ENCODE measurements at regions not wholly inside any gene's neighbourhood (a gene's known extent, or its start where the extent isn't known, plus 50 kb on each side); places are given as distances from the start of the nearest gene placed in this dataset.

DNA sequence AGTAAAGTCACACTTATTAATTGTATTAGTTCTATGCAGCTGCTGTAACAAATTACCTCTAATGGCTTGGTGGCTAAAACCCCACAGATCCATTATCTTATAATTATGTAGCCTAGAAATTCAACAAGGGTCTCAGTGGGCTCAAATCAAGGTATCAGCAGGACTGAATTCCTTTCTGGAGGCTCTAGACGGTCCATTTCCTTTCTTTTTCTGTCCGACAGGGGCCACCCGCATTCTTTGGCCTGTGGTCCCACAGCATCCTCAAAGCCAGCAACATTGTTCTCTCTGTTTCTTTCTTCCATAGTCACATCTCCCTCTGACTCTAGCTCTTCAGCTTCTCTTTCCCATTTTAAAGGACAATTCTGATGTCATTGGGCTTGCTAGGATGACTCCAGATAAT, 276.3 kb upstream of the ZNF717 start (continued):
- TF ChIP-seq, protein P1, sequence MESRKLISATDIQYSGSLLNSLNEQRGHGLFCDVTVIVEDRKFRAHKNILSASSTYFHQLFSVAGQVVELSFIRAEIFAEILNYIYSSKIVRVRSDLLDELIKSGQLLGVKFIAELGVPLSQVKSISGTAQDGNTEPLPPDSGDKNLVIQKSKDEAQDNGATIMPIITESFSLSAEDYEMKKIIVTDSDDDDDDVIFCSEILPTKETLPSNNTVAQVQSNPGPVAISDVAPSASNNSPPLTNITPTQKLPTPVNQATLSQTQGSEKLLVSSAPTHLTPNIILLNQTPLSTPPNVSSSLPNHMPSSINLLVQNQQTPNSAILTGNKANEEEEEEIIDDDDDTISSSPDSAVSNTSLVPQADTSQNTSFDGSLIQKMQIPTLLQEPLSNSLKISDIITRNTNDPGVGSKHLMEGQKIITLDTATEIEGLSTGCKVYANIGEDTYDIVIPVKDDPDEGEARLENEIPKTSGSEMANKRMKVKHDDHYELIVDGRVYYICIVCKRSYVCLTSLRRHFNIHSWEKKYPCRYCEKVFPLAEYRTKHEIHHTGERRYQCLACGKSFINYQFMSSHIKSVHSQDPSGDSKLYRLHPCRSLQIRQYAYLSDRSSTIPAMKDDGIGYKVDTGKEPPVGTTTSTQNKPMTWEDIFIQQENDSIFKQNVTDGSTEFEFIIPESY (IDR thresholded peaks at IDR 0.05; ENCODE audit: borderline replicate concordance, low read depth) = no peak
- TF ChIP-seq TAF1 (IDR thresholded peaks at IDR 0.05; ENCODE audit: borderline replicate concordance, low read depth, low read length) = no peak

DNA sequence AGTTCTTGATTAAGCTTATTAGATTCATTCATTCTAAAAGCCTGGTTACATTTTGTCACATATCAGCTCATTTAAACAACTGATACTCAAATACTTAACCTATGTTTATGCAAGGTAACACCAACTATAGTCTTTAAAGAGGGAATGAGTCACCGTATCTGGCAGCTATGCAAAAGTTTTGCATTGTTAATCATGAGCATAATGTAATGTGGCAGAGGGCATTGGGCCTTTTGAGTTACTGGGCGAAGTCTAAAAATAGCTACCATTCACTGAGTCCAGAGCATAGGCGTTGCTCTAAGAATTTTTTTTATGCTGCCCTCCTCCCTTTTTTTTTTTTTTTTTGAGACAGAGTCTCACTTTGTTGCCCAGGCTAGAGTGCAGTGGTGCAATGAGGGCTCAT, 277.7 kb upstream of the ZNF717 start:
- CTCF ChIA-PET = interaction anchor here (4.0 kb wide), 1 partner anchor 17 kb away, joined by 29 read pairs; no protein-coding TSS in a partner anchor
- no peak for DNase-seq
- no peak overlapping the region for H3K27ac ChIP-seq (ENCODE audit: low read depth in 2 of 2, low read length in 1 of 2)
- H2AFZ ChIP-seq (ENCODE audit: low read depth) = no peak overlapping the region
- TF ChIP-seq, protein P2, sequence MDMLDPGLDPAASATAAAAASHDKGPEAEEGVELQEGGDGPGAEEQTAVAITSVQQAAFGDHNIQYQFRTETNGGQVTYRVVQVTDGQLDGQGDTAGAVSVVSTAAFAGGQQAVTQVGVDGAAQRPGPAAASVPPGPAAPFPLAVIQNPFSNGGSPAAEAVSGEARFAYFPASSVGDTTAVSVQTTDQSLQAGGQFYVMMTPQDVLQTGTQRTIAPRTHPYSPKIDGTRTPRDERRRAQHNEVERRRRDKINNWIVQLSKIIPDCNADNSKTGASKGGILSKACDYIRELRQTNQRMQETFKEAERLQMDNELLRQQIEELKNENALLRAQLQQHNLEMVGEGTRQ (IDR thresholded peaks at IDR 0.05; ENCODE audit: borderline replicate concordance, low read depth, low read length) = no peak
- TF ChIP-seq FOXJ3 (CRISPR knock-in tag; IDR thresholded peaks at IDR 0.05) = no peak
- TF ChIP-seq, protein P3, sequence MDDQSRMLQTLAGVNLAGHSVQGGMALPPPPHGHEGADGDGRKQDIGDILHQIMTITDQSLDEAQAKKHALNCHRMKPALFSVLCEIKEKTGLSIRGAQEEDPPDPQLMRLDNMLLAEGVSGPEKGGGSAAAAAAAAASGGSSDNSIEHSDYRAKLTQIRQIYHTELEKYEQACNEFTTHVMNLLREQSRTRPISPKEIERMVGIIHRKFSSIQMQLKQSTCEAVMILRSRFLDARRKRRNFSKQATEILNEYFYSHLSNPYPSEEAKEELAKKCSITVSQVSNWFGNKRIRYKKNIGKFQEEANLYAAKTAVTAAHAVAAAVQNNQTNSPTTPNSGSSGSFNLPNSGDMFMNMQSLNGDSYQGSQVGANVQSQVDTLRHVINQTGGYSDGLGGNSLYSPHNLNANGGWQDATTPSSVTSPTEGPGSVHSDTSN (IDR thresholded peaks at IDR 0.05) = 0 out of 2 replicates have a peak, but pooled peaks have one; percentile 25
- H3F3A ChIP-seq (replicated peaks; ENCODE audit: insufficient read depth) = no peaks in the 10 kb centered on the region
- H3K4me3 ChIP-seq (ENCODE audit: low read depth in 2 of 2, low read length in 1 of 2) = no peak overlapping the region
- no peaks in the 10 kb centered on the region for H3K9me2 ChIP-seq
- H3K9me3 ChIP-seq = no peaks in the 10 kb centered on the region
- H3K27me3 ChIP-seq (ENCODE audit: insufficient read depth) = no peaks in the 10 kb centered on the region
- no peaks in the 10 kb centered on the region for H3K79me2 ChIP-seq (ENCODE audit: insufficient read depth)
- no peak overlapping the region for H3K4me2 ChIP-seq
- no peaks in the 10 kb centered on the region for H3K36me3 ChIP-seq (replicated peaks in 1 of 2; ENCODE audit: control insufficient read depth in 1 of 2, insufficient read depth in 2 of 2, low read length in 1 of 2)
- WGBS (ENCODE audit: low lambda C conversion rate) = 17% methylated on average over 3 of the region's 3 CpGs
- no peaks in the 10 kb centered on the region; a peak in 1 of 4 replicates for H3K4me1 ChIP-seq (ENCODE audit: control insufficient read depth in 1 of 2, insufficient read depth in 2 of 2, low read depth in 1 of 2, low read length in 1 of 2)
- POLR2A ChIA-PET = no interaction called here
- no peak overlapping the region for H3K9ac ChIP-seq
- no peaks in the 10 kb centered on the region for H4K20me1 ChIP-seq (ENCODE audit: insufficient read depth)

DNA sequence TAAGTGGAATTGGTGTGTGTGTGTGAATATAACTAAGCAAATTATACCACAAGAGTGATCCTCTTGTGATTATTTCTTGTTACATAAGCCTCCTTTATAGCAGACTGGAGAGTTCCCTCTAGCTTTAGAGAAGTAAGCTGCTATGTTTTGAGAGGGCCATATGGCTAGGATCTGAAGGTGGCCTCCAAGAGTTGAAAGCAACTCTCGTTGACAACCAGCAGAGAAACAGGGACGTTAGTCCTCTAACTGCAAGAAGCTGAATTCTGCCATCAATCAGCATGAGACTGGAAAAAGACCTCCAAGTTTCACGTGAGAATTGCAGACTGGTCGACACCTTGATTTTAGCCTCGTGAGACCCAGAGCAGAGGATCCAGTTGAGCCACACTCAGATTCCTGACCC, 278.5 kb upstream of the ZNF717 start:
- ChIA-PET POLR2A (no interaction called here), CTCF (interaction anchor here (1.0 to 4.0 kb wide), 3 partner anchors 10 to 21 kb away, joined by 3 to 29 read pairs (median 3); no protein-coding TSS in a partner anchor)
- 42% methylated on average over 5 of the region's 5 CpGs for WGBS (ENCODE audit: low lambda C conversion rate)

More for the DNA sequence above, 278.5 kb upstream of the ZNF717 start:
- Histone ChIP-seq H3K9me3 (no peaks in the 10 kb centered on the region), H3K9me2 (no peaks in the 10 kb centered on the region), H3K27me3 (ENCODE audit: insufficient read depth) (no peaks in the 10 kb centered on the region), H3K4me3 (ENCODE audit: low read depth in 2 of 2, low read length in 1 of 2) (no peak overlapping the region), H3K36me3 (replicated peaks in 1 of 2; ENCODE audit: control insufficient read depth in 1 of 2, insufficient read depth in 2 of 2, low read length in 1 of 2) (no peaks in the 10 kb centered on the region), H3K79me2 (ENCODE audit: insufficient read depth) (no peaks in the 10 kb centered on the region), H3K4me1 (ENCODE audit: control insufficient read depth in 1 of 2, insufficient read depth in 2 of 2, low read depth in 1 of 2, low read length in 1 of 2) (no peaks in the 10 kb centered on the region; a peak in 1 of 4 replicates), H3K4me2 (no peak overlapping the region), H3K9ac (no peak overlapping the region), H4K20me1 (ENCODE audit: insufficient read depth) (no peaks in the 10 kb centered on the region), H2AFZ (ENCODE audit: low read depth) (no peak overlapping the region), H3F3A (replicated peaks; ENCODE audit: insufficient read depth) (no peaks in the 10 kb centered on the region), H3K27ac (ENCODE audit: low read depth in 2 of 2, low read length in 1 of 2) (no peak overlapping the region)
- TF ChIP-seq MEF2A (IDR thresholded peaks at IDR 0.05; ENCODE audit: borderline replicate concordance, low read depth) (no peak), SIN3A (IDR thresholded peaks at IDR 0.05; ENCODE audit: borderline replicate concordance, low read depth, low read length) (no peak), EP300 (IDR thresholded peaks at IDR 0.05; ENCODE audit: borderline replicate concordance in 1 of 2, low read depth in 1 of 2, low read length in 1 of 2) (no peak), CHD2 (IDR thresholded peaks at IDR 0.05; ENCODE audit: low read length, partially characterized antibody) (no peak)
- TF ChIP-seq, protein P4, sequence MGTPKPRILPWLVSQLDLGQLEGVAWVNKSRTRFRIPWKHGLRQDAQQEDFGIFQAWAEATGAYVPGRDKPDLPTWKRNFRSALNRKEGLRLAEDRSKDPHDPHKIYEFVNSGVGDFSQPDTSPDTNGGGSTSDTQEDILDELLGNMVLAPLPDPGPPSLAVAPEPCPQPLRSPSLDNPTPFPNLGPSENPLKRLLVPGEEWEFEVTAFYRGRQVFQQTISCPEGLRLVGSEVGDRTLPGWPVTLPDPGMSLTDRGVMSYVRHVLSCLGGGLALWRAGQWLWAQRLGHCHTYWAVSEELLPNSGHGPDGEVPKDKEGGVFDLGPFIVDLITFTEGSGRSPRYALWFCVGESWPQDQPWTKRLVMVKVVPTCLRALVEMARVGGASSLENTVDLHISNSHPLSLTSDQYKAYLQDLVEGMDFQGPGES (IDR thresholded peaks at IDR 0.05; ENCODE audit: low read depth, low read length) = no peak
- TF ChIP-seq, protein P3 (IDR thresholded peaks at IDR 0.05) = no peak
- DNase-seq = no peak
